Stimulated activated CD4-positive, alpha-beta T cell treated with anti-CD3 and anti-CD28 coated beads, Interleukin-15, amount 100 ng/mL, for 24 hours (primary cell): ENCODE measurements at regions not wholly inside any gene's neighbourhood (a gene's known extent, or its start where the extent isn't known, plus 50 kb on each side); places are given as distances from the start of the nearest gene placed in this dataset.
A peak's percentile ranks its signal among the peaks of the same experiment; 100 is the strongest.
"Not testable (repeated sequence)": the region's sequence is repeated elsewhere in the genome, so short reads cannot be mapped to it uniquely, and the experiment has no call there.

Experiments
- DNase-seq: peaks from one replicate; pipeline ENCODE4 v3.0.0-alpha.2; 2020

DNA sequence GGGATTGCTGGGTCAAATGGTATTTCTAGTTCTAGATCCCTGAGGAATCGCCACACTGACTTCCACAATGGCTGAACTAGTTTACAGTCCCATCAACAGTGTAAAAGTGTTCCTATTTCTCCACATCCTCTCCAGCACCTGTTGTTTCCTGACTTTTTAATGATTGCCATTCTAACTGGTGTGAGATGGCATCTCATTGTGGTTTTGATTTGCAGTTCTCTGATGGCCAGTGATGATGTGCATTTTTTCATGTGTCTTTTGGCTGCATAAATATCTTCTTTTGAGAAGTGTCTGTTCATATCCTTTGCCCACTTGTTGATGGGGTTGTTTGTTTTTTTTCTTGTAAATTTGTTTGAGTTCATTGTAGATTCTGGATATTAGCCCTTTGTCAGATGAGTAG, 220.3 kb downstream of the NPR3 start:
- DNase-seq = not testable (repeated sequence)

GRCh38 chr5:32932241-32932935, 221.3 kb downstream of the NPR3 start:
- no peak for DNase-seq

- no peak for DNase-seq
Observed at GRCh38 chr5:32933692-32934091, 222.6 kb downstream of the NPR3 start.

DNA sequence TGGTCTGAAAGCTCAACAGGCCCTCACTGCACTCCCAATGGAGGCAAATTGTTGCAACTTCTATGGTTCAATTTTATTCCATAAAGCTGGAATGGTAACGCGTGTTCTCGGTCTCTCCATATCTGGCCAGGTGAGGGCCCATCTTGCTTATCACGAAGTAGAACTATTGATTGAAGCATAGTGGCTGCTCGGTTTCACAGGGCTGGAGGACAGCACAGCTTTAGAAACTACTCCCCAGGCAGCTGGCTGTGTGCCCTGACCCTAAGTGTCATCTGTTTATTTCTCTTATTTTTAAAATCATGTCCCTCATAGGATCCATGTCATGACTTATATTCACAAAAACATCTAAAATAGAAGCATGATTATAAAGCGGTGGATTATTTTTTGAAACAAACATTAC, 223.4 kb downstream of the NPR3 start:
- DNase-seq = no peak

DNA sequence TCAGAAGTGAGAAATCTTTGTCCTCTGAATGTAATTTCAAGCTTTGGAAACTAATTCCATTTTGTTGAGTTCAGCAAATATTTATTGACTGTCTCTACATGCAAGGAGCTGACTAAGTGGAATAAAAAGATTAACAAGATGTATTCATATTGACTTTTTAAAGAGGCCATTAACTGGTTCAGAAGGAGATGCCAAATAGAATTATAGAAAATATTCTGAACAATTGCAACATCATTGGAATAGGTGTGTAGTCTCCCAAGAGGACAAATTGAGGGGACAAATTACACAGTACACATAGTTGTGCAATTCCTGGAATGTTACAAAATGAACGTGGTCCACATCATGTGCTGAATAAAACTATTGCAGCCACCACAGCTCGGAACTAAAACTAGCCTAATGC, 224.2 kb downstream of the NPR3 start:
- DNase-seq = no peak

- no peak for DNase-seq
Observed at GRCh38 chr5:32936329-32936728, 225.2 kb downstream of the NPR3 start.

DNA sequence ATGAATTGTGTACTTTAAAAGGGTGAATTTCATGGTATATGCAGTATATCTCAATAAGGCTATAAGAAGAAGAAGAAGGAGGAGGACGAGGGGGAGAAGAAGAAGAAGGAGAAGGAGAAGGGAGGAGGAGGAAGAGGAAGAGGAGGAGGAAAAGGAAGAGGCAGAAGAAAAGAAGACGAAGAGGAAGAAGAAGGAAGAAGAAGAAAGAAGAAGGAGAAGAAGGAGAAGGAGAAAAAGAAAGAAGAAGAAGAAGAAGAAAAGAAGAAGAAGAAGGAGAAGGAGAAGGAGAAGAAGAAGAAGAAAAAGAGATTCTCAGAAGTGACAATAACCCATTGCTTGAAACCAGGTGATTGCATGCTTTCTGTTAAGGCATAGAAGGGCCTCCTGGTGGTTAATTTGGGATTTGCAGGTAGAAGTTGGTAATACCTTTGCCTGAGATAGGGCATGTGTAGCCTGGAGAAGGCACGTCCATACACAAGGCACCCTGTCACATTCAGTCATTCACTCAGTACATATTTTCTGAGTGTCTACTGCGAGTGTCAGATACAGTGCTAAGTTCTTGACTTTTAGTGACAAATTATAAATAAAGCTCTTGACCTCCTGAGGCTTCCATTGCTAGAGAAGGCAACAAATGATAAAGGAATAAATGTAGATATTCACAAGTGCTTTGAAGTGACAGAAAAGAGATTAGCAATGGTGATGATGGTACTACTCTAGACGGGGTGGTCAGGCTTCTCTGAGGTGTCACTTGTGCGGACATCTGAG, 231.3 kb downstream of the NPR3 start:
- peak; percentile 22 for DNase-seq

- no peak for DNase-seq
Observed at GRCh38 chr5:32949286-32949970, 238.3 kb downstream of the NPR3 start.

GRCh38 chr5:32951003-32951402, 239.9 kb downstream of the NPR3 start:
- no peak for DNase-seq

DNA sequence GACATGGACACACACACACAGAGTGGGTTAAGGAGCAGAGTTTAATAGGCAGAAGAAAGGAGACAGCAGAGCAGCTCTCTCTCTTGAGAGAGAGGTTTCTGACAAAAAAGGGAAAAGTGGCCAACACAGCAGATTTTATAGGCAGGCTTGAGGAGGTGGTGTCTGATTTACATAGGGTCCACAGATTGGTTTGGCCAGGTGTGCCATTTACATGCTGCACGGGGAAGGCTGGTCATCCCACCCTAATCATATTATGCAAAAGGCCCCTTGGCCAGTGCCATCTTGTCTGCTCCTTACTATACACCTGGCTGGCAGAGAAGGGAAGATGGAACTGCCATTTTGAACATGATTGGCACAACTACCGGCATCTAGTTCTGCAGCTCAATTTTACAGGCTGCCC, 240.8 kb downstream of the NPR3 start:
- DNase-seq = no peak

GRCh38 chr5:32952421-32952820, 241.3 kb downstream of the NPR3 start:
- not testable (repeated sequence) for DNase-seq

DNA sequence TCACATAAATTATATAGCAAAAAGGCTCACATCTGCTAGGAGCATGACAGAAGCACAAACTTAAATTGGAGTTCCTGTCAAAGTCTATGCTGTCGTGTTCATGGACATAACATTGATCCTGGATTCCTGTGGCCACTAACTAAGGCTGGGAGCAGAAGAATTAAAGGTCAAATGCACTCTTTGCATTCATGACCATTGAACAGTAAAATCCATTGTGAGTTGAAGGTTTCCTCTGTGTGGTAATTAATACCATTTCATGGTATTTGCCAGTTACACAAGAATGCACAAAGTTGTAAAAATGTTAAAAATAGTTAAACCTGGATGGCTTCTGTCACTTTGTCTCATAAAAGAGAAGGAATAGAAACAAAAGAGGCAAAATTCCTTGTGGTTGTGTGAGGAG, 242.6 kb downstream of the NPR3 start:
- no peak for DNase-seq

DNA sequence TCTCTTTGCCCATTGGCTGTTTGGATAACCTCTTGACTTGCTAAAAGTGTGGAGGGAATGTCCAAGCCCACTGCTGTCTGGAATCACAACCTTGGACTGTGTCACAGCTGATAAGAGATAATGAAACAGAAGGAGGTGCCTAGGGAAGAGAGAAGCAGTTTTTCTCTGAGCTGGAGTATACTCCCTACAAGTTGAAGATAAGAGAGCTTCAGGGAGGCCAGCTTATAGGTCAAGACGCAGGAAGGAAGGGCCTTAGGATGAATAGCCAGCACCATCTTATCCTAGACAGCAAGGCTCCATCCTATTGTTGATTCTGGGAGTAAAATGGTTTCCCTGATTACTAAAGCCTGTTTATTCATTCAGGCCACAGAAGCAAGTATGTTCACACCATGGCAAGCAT, 244.7 kb downstream of the NPR3 start:
- no peak for DNase-seq

DNA sequence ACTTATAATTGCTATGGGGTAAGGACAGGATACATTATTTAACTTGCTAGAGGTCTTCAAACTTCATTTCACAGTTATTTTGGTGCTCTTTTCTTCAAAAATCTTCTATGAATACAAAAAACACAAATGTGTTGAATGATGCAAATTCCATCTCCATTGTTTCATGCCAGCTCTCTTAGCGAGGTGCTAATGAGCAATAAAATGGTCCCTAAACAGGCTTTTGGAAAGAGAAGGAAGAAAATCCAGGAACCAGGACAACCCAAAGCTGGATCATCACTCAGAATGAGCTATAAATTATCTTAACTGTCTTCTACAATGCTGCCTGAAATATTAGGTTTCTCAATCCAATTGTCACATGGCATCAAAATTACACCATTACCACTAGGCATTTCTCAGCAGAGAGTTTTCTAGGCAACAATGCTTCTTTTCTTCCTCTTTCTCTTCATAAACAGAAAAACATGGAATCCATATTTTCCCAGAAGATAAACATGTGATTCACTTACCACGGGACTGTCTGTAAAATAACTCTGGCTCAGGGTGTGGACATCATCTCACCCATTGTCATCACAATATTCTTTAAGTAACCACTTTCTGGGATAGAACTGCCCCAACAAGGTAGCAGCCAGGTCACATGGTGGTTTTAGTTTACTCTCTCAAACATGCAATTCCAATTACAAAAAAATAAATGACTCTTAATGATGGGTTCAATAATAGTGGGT, 249.4 kb downstream of the NPR3 start:
- no peak for DNase-seq

GRCh38 chr5:32961059-32961415, 249.9 kb downstream of the NPR3 start:
- no peak for DNase-seq

- DNase-seq = no peak
Observed at GRCh38 chr5:32964261-32964660, 253.1 kb downstream of the NPR3 start.

DNA sequence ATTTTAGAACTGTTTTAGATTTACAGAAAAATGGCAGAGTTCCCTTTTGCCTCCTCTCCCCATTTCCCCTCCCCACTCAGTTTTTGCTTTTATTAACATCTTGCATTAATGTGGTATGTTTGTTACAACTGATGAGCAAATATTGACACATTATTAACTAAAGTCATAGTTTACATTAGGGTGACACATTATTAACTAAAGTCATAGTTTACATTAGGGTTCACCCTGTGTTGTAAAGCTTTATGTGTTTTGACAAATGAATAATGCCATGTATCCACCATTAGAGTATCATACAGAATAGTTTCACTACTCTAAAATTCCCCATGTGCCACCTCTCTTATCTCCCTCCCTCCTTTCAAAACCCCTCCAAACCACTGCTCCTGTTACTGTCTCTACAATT, 262.5 kb downstream of the NPR3 start:
- DNase-seq = no peak

GRCh38 chr5:32975656-32976375, 264.7 kb downstream of the NPR3 start:
- DNase-seq = no peak

DNA sequence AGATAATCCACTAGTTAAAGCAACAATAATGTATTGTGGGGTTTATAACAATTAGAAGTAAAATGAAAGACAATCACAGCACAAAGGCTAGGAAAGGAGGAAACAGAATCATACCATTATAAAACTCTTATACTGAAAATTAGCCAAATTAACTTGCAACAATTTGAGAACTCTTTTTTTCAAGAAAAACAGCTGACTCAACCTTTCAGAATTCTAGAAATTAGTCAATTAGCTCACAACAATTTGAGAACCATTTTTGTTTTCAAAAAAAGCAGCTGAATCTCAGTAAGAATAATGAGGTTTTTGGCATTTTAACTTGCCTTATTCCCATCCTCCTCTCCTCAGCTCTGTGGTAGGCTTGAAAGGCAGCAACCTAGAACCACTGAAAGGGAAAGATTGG, 269.9 kb downstream of the NPR3 start:
- DNase-seq = no peak

- no peak for DNase-seq
Observed at GRCh38 chr5:32984851-32985610, 273.9 kb downstream of the NPR3 start.

DNA sequence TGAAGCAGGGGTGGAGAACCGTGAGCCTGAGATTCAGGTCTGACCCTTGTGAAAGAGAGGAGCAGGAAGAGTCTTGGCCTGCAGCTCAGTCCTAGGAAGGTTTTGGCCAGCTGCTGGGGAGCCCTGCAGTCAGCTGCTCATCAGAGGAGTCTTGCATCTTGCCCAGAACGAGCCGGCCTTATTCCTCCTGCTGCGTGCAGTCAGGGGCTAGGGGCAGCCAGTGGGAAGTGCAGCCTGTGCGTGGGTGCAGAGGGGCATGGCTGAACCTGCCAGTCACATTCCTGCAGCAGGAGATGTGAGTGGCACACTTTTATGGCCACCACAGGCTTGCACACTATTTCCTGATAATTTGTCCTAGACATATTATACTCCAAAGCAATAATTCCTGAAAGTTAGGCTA, 278.7 kb downstream of the NPR3 start:
- DNase-seq = no peak
